Esophagus muscularis mucosa (tissue), 4 donors: ENCODE measurements at regions not wholly inside any gene's neighbourhood (a gene's known extent, or its start where the extent isn't known, plus 50 kb on each side); places are given as distances from the start of the nearest gene placed in this dataset.

Experiments
- DNase-seq: peaks from one replicate; pipeline ENCODE4 v3.0.0-alpha.2; 2017; ENCODE audit errors: extremely low spot score
- H3K27ac ChIP-seq, 4 donors: fragments of 200-600 bp; sonication (generic); replicated peaks in 1 of 4; 1 replicate in 3 of 4; 2 replicates in 1 of 4; pipeline ENCODE4 v1.5.1; 2016 to 2019; ENCODE audit warnings: mild to moderate bottlenecking in 1 of 4
- H3K27me3 ChIP-seq, 4 donors: fragments of 200-600 bp; sonication (generic); one replicate each; pipeline versions ENCODE4 v1.5.1 to v1.6.0; 2016 to 2019
- H3K36me3 ChIP-seq, 4 donors: fragments of 200-600 bp; sonication (generic); one replicate each; pipeline ENCODE4 v1.5.1; 2016 to 2019
- H3K4me1 ChIP-seq, 4 donors: fragments of 200-600 bp; sonication (generic); one replicate each; pipeline ENCODE4 v1.5.1; 2016 to 2019
- H3K4me3 ChIP-seq, 4 donors: fragments of 200-600 bp; sonication (generic); 1 replicate in 2 of 4; 2 replicates in 2 of 4; pipeline ENCODE4 v1.5.1; 2016 to 2019; ENCODE audit warnings: mild to moderate bottlenecking in 4 of 4, moderate library complexity in 1 of 4
- H3K9me3 ChIP-seq, 4 donors: fragments of 200-600 bp; sonication (generic); 1 replicate in 3 of 4; 2 replicates in 1 of 4; pipeline ENCODE4 v1.5.1; 2016 to 2019
- EP300 ChIP-seq: sonication (generic); formaldehyde crosslinking; IDR thresholded peaks from one replicate; pipeline ENCODE4 v1.6.1; 2017; ENCODE audit warnings: antibody characterized with exemption
- POLR2A ChIP-seq: fragments of 450-650 bp; IDR thresholded peaks from one replicate; pipeline ENCODE4 v1.6.1; 2017; ENCODE audit warnings: antibody characterized with exemption, moderate library complexity, mild to moderate bottlenecking, low read depth
- POLR2AphosphoS5 ChIP-seq, 2 donors: sonication (generic); formaldehyde crosslinking; IDR thresholded peaks; one replicate each; pipeline ENCODE4 v1.6.1; 2017; ENCODE audit warnings: antibody characterized with exemption in 2 of 2
- WGBS: methylation state at CpG from one replicate; pipeline ENCODE4 v1.1.5; 2018; 5-methylcytosine and 5-hydroxymethylcytosine counted together
- intact Hi-C: fragments of 100-400 bp; cut with DNase I; formaldehyde crosslinking; loops from one replicate; pipeline ENCODE4 v1.15.1; 2023
- TF ChIP-seq, protein P1 (sequence below), 3 experiments: fragments of 200-600 bp in 2 of 3; fragments of 450-650 bp in 1 of 3; sonication (generic) in 2 of 3; IDR thresholded peaks; one replicate each; pipeline ENCODE4 v1.5.1; 2017 to 2019; ENCODE audit warnings: antibody characterized with exemption in 3 of 3, mild to moderate bottlenecking in 2 of 3, moderate library complexity in 1 of 3

DNA sequence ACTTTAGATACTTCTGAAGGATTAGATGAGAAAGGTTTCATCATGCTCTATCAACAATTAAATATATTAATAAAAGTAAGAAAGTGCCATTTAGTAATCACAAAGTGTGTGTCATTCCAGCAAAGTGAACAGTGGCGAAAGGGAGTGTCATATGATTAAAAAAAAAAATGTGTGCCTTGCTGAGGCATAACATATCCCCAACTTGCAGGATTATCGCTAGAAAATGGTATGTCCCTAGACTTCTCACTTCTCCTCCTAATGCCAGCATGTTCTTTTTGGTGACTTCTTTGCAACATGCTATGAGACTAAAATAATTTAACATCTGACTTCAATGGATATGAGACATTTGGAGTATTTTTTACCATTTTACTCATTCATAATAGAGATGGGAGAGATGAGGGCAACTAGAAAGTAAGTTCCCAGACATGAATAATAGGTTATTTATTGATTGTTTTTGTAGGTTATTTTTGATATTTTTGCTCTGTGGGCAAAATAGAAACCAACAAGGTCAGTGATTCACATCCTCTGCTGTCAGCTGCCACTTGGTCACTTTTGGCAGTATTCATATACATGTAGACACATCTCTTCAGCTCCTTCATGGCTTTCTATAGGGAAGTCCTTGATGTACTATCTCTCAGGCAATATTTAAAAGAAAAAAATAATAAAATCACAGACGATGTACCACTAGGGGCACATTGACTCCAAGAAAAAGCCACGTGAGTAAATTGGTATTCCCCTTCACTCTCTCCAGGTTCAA, 370.1 kb downstream of the BMP2 start:
- H3K9me3 ChIP-seq: no peaks in the 10 kb centered on the region
- intact Hi-C loops: no loop called here
- DNase-seq: no peak
- no peak overlapping the region for H3K27ac ChIP-seq
- TF ChIP-seq POLR2AphosphoS5 (IDR thresholded peaks at IDR 0.05): no peak
- no peak for TF ChIP-seq POLR2A
- TF ChIP-seq, protein P1, sequence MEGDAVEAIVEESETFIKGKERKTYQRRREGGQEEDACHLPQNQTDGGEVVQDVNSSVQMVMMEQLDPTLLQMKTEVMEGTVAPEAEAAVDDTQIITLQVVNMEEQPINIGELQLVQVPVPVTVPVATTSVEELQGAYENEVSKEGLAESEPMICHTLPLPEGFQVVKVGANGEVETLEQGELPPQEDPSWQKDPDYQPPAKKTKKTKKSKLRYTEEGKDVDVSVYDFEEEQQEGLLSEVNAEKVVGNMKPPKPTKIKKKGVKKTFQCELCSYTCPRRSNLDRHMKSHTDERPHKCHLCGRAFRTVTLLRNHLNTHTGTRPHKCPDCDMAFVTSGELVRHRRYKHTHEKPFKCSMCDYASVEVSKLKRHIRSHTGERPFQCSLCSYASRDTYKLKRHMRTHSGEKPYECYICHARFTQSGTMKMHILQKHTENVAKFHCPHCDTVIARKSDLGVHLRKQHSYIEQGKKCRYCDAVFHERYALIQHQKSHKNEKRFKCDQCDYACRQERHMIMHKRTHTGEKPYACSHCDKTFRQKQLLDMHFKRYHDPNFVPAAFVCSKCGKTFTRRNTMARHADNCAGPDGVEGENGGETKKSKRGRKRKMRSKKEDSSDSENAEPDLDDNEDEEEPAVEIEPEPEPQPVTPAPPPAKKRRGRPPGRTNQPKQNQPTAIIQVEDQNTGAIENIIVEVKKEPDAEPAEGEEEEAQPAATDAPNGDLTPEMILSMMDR (IDR thresholded peaks at IDR 0.05): no peak
- no peak for TF ChIP-seq EP300
- no peaks in the 10 kb centered on the region for H3K4me1 ChIP-seq
- no peaks in the 10 kb centered on the region for H3K27me3 ChIP-seq
- 69% methylated on average over 4 of the region's 4 CpGs for WGBS
- no peaks in the 10 kb centered on the region for H3K36me3 ChIP-seq
- H3K4me3 ChIP-seq: no peak overlapping the region

DNA sequence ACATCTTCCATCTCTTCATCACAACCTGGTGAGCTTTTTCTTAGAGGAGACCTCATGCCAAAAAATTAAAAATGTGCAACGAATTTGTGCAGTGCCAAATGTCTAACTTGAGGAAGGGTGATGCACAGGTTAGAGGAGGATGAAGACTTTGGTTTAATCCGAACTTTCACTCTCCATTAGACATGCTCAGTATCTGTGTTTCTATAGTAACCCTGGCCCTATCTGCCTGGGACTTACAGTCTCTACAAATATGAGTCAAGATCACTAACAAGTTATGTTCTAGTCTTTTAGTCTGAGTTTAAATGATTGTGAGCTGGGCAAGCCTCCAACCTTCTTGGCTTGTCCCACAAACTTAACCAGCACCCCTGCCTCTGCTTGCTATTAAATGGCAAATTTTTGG, 377.0 kb downstream of the BMP2 start:
- WGBS: 61% methylated on average over 2 of the region's 2 CpGs

DNA sequence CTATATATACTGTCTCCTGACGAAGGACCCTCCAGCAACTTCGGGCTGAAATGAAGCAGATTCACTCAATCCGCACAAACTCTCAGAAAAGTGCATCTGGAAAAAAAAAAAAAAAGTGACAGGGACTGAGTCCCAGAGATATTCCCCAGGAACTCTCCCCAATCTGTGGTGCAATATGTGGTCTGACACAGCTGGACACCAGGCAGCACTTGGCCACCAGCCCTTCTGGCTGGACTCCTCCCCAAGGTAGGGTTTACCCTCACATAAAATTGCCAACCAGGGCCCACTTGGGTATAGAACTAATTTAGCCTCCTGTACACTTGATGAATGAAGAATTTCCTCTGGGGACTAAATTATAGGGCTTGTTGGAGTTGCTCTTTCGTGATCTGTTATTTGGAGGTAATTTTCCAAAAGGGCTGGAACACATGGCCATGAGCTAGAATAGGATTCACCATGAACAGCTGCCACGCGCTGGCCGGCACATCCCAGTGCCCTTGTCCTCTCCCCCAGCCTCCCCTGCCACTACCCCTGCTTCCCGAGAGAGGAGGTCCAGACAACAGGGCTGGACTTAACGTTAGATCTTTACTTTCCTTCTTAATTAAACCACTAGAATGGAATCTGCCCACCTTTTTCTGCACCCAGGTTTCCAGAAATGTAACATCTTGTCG, 379.2 kb downstream of the BMP2 start:
- H3K27me3 ChIP-seq: peaks cover 0 to 6% (median 0%) of the 10 kb centered on the region in 4 donors
- no peak overlapping the region for H3K27ac ChIP-seq
- DNase-seq: no peak
- no peaks in the 10 kb centered on the region for H3K36me3 ChIP-seq
- 63% methylated on average over 10 of the region's 10 CpGs for WGBS
- no peaks in the 10 kb centered on the region for H3K9me3 ChIP-seq
- H3K4me3 ChIP-seq: no peak overlapping the region
- intact Hi-C loops: no loop called here
- no peaks in the 10 kb centered on the region for H3K4me1 ChIP-seq
- TF ChIP-seq, protein P1 (IDR thresholded peaks at IDR 0.05): no peak
- TF ChIP-seq POLR2A (no peak), POLR2AphosphoS5 (IDR thresholded peaks at IDR 0.05) (no peak), EP300 (no peak)

More for the DNA sequence above, 377.0 kb downstream of the BMP2 start:
- Histone ChIP-seq H3K9me3 (no peaks in the 10 kb centered on the region), H3K36me3 (no peaks in the 10 kb centered on the region), H3K27ac (no peak overlapping the region), H3K4me3 (no peak overlapping the region), H3K4me1 (no peaks in the 10 kb centered on the region), H3K27me3 (peaks cover 0 to 6% (median 0%) of the 10 kb centered on the region in 4 donors)
- intact Hi-C loops: no loop called here
- no peak for DNase-seq
- TF ChIP-seq POLR2A: no peak
- TF ChIP-seq POLR2AphosphoS5 (IDR thresholded peaks at IDR 0.05): no peak
- no peak for TF ChIP-seq EP300
- TF ChIP-seq, protein P1 (IDR thresholded peaks at IDR 0.05): no peak

DNA sequence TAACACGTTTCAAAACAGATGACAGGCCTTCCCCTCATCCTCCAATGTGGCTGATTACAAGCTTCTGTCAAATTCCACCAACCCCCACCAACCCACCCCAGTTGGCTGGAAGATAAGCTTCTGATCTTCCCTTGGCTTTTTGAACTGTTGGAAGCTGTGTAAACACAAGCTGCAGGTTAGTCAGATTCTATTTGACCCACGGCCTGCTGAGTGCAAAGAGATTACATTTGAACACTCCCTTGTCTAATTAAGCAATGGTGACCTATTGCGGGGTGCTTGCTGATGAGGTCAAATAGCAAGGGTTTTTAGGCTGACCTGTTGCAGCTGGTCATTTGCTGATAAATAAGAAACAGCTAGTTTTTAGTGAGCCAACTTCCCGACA, 379.7 kb downstream of the BMP2 start:
- no peak overlapping the region for H3K27ac ChIP-seq
- H3K4me1 ChIP-seq: no peaks in the 10 kb centered on the region
- H3K9me3 ChIP-seq: no peaks in the 10 kb centered on the region
- DNase-seq: no peak
- TF ChIP-seq POLR2A (no peak), POLR2AphosphoS5 (IDR thresholded peaks at IDR 0.05) (no peak), EP300 (no peak)
- TF ChIP-seq, protein P1 (IDR thresholded peaks at IDR 0.05): no peak
- H3K27me3 ChIP-seq: peaks cover 0 to 6% (median 0%) of the 10 kb centered on the region in 4 donors
- 45% methylated on average over 4 of the region's 4 CpGs for WGBS
- no peak overlapping the region for H3K4me3 ChIP-seq
- H3K36me3 ChIP-seq: no peaks in the 10 kb centered on the region
- intact Hi-C loops: no loop called here
